GM23338 (cell line): ENCODE measurements at regions not wholly inside any gene's neighbourhood (a gene's known extent, or its start where the extent isn't known, plus 50 kb on each side); places are given as distances from the start of the nearest gene placed in this dataset.
A peak's percentile ranks its signal among the peaks of the same experiment; 100 is the strongest.

ENCODE experiments used
- ATAC-seq: fragments of 200-7000 bp; cut with Tn5 transposase; 3 replicates; pipeline ENCODE4 v1.9.1; 2020
- DNase-seq: peaks from one replicate; pipeline ENCODE4 v3.0.0-alpha.2; 2015; ENCODE audit warnings: low spot score
- H2AFZ ChIP-seq: fragments of 200-600 bp; sonication (generic); 2 replicates; pipeline ENCODE4 v1.8.0; 2016; ENCODE audit warnings: antibody characterized with exemption, mild to moderate bottlenecking, moderate library complexity
- H3F3A ChIP-seq: fragments of 200-600 bp; sonication (generic); replicated peaks from 2 replicates; pipeline ENCODE4 v1.8.0; 2017; ENCODE audit warnings: antibody characterized with exemption, mixed run types, low read depth
- H3K27ac ChIP-seq: fragments of 200-600 bp; sonication (generic); 2 replicates; pipeline ENCODE4 v1.6.1; 2016; ENCODE audit warnings: low read depth
- H3K27me3 ChIP-seq: fragments of 200-600 bp; sonication (generic); 2 replicates; pipeline ENCODE4 v1.8.0; 2016; ENCODE audit warnings: mild to moderate bottlenecking, mixed run types, moderate library complexity; ENCODE audit not compliant: insufficient read depth
- H3K36me3 ChIP-seq: fragments of 200-600 bp; sonication (generic); 2 replicates; pipeline ENCODE4 v1.8.0; 2016; ENCODE audit warnings: mild to moderate bottlenecking; ENCODE audit not compliant: insufficient read depth
- H3K4me1 ChIP-seq: fragments of 200-600 bp; sonication (generic); 2 replicates; pipeline ENCODE4 v1.8.0; 2016; ENCODE audit warnings: mild to moderate bottlenecking, moderate library complexity; ENCODE audit not compliant: insufficient read depth
- H3K4me2 ChIP-seq: fragments of 200-600 bp; sonication (generic); 2 replicates; pipeline ENCODE4 v1.7.1; 2017; ENCODE audit warnings: mixed run types
- H3K4me3 ChIP-seq: fragments of 200-600 bp; sonication (generic); 2 replicates; pipeline ENCODE4 v1.6.1; 2016; ENCODE audit warnings: mixed run types
- H3K79me2 ChIP-seq: fragments of 200-600 bp; sonication (generic); replicated peaks from 2 replicates; pipeline ENCODE4 v1.8.0; 2017; ENCODE audit warnings: mild to moderate bottlenecking; ENCODE audit not compliant: insufficient read depth
- H3K9me2 ChIP-seq: fragments of 200-600 bp; sonication (generic); 2 replicates; pipeline ENCODE4 v1.8.0; 2017; ENCODE audit not compliant: insufficient read depth
- H4K20me1 ChIP-seq: fragments of 200-600 bp; sonication (generic); replicated peaks from 2 replicates; pipeline ENCODE4 v1.8.0; 2017; ENCODE audit warnings: mild to moderate bottlenecking; ENCODE audit not compliant: insufficient read depth
- H3K27ac Mint-ChIP-seq: 2 replicates; pipeline ENCODE4 v1.8.0; 2020; ENCODE audit warnings: inconsistent platforms, mild to moderate bottlenecking, moderate library complexity, mixed read lengths
- H3K27me3 Mint-ChIP-seq: 3 replicates; pipeline ENCODE4 v1.8.0; 2022; ENCODE audit warnings: low read depth, mild to moderate bottlenecking, moderate library complexity, mixed read lengths, inconsistent platforms; ENCODE audit not compliant: insufficient read depth, poor library complexity
- H3K36me3 Mint-ChIP-seq: 3 replicates; pipeline ENCODE4 v1.8.0; 2021; ENCODE audit warnings: low read depth, mild to moderate bottlenecking, inconsistent platforms, moderate library complexity, mixed read lengths
- H3K4me1 Mint-ChIP-seq: 3 replicates; pipeline ENCODE4 v1.8.0; 2020; ENCODE audit warnings: mild to moderate bottlenecking, inconsistent platforms, mixed read lengths
- H3K4me3 Mint-ChIP-seq: 3 replicates; pipeline ENCODE4 v1.8.0; 2021; ENCODE audit warnings: moderate library complexity, mild to moderate bottlenecking, inconsistent platforms, mixed read lengths
- H3K9me3 Mint-ChIP-seq: 3 replicates; pipeline ENCODE4 v1.8.0; 2020; ENCODE audit warnings: moderate library complexity, mild to moderate bottlenecking, inconsistent platforms, mixed read lengths
- CREB1 ChIP-seq: fragments of 250-450 bp; sonication (Bioruptor Pico); IDR thresholded peaks from 2 replicates; pipeline ENCODE4 v1.5.0; 2020; ENCODE audit warnings: low read depth, mild to moderate bottlenecking, moderate library complexity
- CTCF ChIP-seq, 2 experiments: fragments of 200-600 bp in 1 of 2; sonication (generic) in 1 of 2; conservative IDR thresholded peaks; 2 replicates each; pipeline versions ENCODE4 v1.5.1 to v1.6.1; 2016 to 2017; ENCODE audit warnings: antibody characterized with exemption in 2 of 2, low read depth in 2 of 2, mild to moderate bottlenecking in 2 of 2, moderate library complexity in 1 of 2
- ETS1 ChIP-seq: IDR thresholded peaks from 2 replicates; pipeline ENCODE4 v1.6.1; 2016; ENCODE audit warnings: antibody characterized with exemption
- EZH2 ChIP-seq: fragments of 200-600 bp; sonication (generic); IDR thresholded peaks from one replicate; pipeline ENCODE4 v1.8.0; 2017; ENCODE audit warnings: antibody characterized with exemption, mild to moderate bottlenecking, low read depth; ENCODE audit not compliant: unreplicated experiment
- EZH2phosphoT487 ChIP-seq: fragments of 200-600 bp; sonication (generic); IDR thresholded peaks from one replicate; pipeline ENCODE4 v1.8.1; 2018; ENCODE audit warnings: antibody characterized with exemption; ENCODE audit not compliant: unreplicated experiment
- JUNB ChIP-seq: IDR thresholded peaks from one replicate; pipeline ENCODE4 v1.6.1; 2016; ENCODE audit warnings: antibody characterized with exemption; ENCODE audit not compliant: unreplicated experiment
- NANOG ChIP-seq: IDR thresholded peaks from 2 replicates; pipeline ENCODE4 v1.6.1; 2016; ENCODE audit warnings: antibody characterized with exemption, borderline replicate concordance
- POLR2AphosphoS5 ChIP-seq: IDR thresholded peaks from 2 replicates; pipeline ENCODE4 v1.6.1; 2016; ENCODE audit warnings: antibody characterized with exemption, low read depth
- REST ChIP-seq: IDR thresholded peaks from one replicate; pipeline ENCODE4 v1.6.1; 2018; ENCODE audit warnings: antibody characterized with exemption; ENCODE audit not compliant: unreplicated experiment
- STAT1 ChIP-seq: IDR thresholded peaks from one replicate; pipeline ENCODE4 v1.6.1; 2016; ENCODE audit warnings: antibody characterized with exemption; ENCODE audit not compliant: unreplicated experiment
- ZNF331 ChIP-seq: fragments of 250-450 bp; sonication (Bioruptor Pico); IDR thresholded peaks from 2 replicates; pipeline ENCODE4 v1.5.0; 2020; ENCODE audit warnings: low read depth, mild to moderate bottlenecking, moderate library complexity
- ZNF462 ChIP-seq: fragments of 250-450 bp; sonication (Bioruptor Pico); IDR thresholded peaks from 2 replicates; pipeline ENCODE4 v1.5.0; 2020; ENCODE audit warnings: mild to moderate bottlenecking, moderate library complexity

- Histone ChIP-seq H3F3A (no peaks in the 10 kb centered on the region), H3K27me3 (no peaks in the 10 kb centered on the region), H3K4me1 (no peaks in the 10 kb centered on the region), H3K27ac (no peak overlapping the region), H4K20me1 (no peaks in the 10 kb centered on the region), H3K79me2 (no peaks in the 10 kb centered on the region), H2AFZ (peak overlapping the region; percentile 9; the same call in 1 of the 2 replicates), H3K4me2 (no peak overlapping the region), H3K36me3 (no peaks in the 10 kb centered on the region), H3K4me3 (no peak overlapping the region), H3K9me2 (no peaks in the 10 kb centered on the region)
- H3K27ac Mint-ChIP-seq, result no peak overlapping the region
- H3K4me1 Mint-ChIP-seq, result peaks cover 22% of the 10 kb centered on the region
- no peak overlapping the region for H3K4me3 Mint-ChIP-seq
- H3K36me3 Mint-ChIP-seq, result no peaks in the 10 kb centered on the region
- H3K9me3 Mint-ChIP-seq, result no peaks in the 10 kb centered on the region; the same call in 2 of the 3 replicates
- ATAC-seq (no peak; the same call in 2 of the 3 replicates), DNase-seq (no peak)
- no peak for TF ChIP-seq EZH2phosphoT487
- TF ChIP-seq ETS1, result no peak
- TF ChIP-seq STAT1, result no peak
- no peak for TF ChIP-seq JUNB
- no peak for TF ChIP-seq ZNF462 (CRISPR knock-in tag)
- TF ChIP-seq NANOG, result no peak
- TF ChIP-seq ZNF331 (CRISPR knock-in tag), result no peak
- no peak for TF ChIP-seq EZH2
- no peak for TF ChIP-seq CREB1 (CRISPR knock-in tag)
- no peak for TF ChIP-seq CTCF (conservative IDR thresholded peaks at IDR 0.05; ENCODE audit: low read depth in 2 of 2)
- no peak for TF ChIP-seq POLR2AphosphoS5
- no peak for TF ChIP-seq REST
- peaks cover 7% of the 10 kb centered on the region for H3K27me3 Mint-ChIP-seq
Measured at GRCh38 chr16:65917466-65917865, 449.0 kb upstream of the CDH5 start.
